Hepatic stellate cell (primary cell): ENCODE measurements at regions not wholly inside any gene's neighbourhood (a gene's known extent, or its start where the extent isn't known, plus 50 kb on each side); places are given as distances from the start of the nearest gene placed in this dataset.

Experiments
- DNase-seq: peaks from one replicate; pipeline ENCODE4 v3.0.0; 2011; ENCODE audit warnings: low spot score

- no peak for DNase-seq
Observed at GRCh38 chr2:160674146-160674750, 180.6 kb upstream of the RBMS1 start.

DNA sequence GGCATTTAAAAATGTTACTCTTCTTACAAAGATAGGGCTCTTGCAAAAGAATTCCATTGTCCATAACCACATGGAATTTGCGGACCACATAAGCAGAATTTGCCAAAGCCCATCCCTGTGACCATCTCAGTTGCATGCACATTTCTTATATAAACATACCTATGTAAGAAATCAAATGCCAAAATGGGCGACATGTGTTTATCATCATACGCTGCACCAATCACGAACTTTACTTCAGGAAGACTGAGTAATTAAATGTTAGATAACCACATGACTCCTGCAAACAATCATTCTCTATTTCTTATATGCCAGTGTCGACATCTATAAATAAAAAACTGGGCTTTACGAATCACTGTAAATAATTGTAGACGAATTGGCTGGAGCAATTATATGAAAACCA, 186.1 kb upstream of the RBMS1 start:
- no peak for DNase-seq

DNA sequence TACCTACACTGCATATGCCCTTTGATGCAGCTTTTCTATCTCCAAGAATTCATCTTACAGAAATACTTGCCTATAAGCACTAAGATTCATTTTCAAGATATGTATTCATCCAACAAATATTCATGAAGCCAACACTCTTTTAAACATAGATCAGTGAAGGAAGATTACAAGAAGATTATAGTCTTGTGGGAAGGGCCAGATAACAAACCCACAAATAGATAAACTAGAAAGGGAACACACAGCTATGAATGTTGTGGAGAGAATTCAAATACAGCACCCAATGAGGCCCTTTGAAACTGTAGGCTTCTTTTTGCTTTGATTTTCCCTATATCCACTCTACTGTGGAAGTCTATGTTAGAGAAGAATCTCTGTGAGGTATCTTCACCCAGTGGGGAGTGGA, 186.7 kb upstream of the RBMS1 start:
- DNase-seq = no peak

DNA sequence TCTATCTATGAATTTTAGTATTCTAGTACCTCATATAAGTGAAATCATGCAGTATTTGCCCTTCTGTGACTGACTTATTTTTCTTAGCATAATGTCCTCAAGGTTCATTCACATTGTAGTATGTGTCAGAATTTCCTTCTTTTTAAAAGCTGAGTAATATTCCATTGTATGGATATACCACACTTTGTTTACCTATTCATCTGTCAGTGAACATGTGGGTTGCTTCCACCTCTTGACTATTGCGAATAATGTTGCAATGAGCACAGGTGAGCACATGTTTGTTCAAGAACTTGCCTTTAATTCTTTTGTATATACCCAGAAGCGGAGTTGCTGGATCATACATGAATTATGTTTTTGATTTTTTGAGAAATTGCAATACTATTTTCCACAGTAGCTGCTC, 187.4 kb upstream of the RBMS1 start:
- no peak for DNase-seq

DNA sequence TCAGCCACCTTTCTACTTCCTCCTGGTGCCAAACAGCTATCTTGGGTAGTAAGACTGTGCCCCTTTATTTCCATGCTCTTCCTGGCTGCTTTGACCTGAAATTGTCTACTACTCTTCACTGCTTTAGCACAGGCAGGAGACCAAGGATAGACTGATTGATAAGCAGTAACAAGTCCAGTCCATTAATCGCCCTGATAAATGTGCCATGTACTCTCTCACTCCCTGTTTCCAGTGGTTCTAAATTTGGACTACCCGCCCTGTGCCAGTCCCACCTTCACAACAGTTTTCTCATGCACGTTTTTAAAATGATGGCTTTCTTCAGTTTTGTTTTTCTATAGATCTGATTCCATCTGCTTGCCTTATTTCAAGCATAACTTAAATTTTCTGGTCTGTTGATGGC, 189.6 kb upstream of the RBMS1 start:
- no peak for DNase-seq

DNA sequence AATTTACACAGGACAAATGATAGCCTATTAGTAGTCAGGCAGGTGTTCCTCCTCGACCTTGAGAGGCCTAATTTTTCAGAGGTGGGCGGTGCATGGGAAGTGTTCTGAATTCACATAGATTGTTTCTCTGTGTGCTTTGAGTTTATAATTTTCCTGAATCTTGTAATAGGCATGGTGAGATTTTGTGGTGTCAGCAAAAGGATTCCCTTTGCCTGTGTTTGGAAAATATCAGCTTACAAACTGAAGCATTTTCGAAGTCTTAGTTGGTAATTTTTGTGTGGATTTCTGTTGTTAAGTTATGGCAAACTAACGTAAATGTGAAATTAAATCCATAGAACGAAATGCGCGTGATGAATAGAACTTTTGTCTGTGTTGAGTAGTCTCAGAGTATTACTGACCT, 194.0 kb upstream of the RBMS1 start:
- no peak for DNase-seq

GRCh38 chr2:160689441-160689840, 195.8 kb upstream of the RBMS1 start:
- no peak for DNase-seq

DNA sequence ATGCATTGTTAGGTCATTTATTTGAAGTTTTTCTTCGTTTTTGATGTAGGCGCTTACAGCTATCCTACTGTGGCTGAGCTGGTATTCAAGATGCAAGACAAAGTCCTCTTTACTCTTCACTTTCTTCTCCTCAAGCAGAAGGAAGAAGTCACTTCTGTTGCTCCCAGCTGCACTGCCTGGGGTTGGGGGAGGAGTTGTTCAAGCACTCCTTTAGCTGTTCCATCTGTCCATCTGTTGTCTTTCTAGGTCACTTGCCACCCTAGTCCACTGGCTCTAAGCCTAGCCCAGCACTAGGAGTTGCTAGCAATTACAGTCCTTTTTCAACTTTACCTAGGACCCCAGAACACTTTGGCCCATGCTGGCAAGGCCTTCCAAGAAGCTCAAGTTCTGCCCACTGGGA, 200.6 kb upstream of the RBMS1 start:
- no peak for DNase-seq

- no peak for DNase-seq
Observed at GRCh38 chr2:160694631-160695030, 201.0 kb upstream of the RBMS1 start.

DNA sequence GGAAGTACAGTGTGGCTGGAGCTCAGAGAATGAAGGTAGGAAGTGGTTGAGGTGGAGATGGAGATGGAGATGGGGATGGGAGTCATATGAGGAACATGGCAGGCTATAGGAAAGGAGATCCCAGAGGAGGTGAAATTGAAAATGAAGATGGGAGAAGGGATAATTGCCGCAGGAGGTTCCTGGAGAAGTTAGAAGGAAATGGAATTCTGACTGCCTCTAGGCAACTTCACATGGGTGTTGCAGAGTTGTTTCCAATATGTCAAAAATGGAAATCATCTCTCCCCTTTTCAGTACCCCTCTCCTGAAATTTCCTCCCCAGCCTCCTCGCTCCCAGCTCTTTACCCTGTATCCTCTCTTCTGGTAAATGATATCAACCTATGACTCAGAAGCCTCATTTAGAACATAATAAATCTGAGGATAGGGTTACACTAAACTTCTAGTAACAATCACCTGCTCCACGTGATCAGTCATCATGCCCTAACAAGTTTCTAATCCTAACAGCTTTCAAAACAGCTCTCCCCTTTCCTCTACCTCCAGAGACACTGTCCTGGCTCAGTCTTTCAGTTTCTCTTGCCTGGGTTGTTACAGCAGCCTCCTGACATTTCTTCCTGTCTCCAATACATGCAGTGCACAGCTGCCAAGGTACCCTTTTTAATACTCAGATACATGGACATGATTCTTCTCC, 201.9 kb upstream of the RBMS1 start:
- DNase-seq = no peak

- DNase-seq = no peak
Observed at GRCh38 chr2:160696087-160696452, 202.5 kb upstream of the RBMS1 start.

- no peak for DNase-seq
Observed at GRCh38 chr2:160697817-160698216, 204.2 kb upstream of the RBMS1 start.

DNA sequence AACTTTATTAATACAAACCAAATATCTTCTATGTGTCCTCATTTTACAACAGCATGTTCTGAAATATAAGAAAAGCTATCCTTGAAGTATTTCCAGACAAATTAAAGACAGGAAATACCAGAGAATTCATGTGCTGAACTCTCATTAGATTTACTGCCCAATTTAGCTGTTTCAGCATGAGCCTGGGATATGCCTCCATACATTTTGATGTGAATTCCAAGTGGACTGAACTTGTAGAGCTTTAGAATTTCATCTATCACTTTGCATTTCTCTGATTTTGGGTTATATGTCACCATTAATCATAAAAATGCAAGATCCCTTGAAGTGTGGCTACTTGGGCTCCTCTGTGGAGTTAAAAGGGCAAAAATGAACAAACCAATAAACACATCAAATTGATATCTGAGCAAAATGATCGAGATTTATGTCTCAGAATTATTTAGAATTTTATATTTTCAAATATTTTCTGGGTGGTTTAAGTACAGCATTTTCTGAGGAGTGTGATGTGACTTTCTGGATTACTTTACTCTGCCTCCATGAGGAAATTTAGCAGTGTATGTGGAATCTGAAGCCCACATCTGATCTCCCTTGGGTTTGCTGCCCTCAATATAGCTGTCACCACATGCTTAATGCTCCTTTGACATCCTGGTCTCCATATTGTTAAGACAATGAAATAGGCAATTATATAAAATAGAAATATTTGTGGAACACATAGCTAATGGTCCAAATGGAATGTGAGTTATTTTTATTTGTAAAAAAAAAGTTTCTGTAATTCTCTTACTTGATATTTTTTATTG, 206.6 kb upstream of the RBMS1 start:
- DNase-seq = no peak

DNA sequence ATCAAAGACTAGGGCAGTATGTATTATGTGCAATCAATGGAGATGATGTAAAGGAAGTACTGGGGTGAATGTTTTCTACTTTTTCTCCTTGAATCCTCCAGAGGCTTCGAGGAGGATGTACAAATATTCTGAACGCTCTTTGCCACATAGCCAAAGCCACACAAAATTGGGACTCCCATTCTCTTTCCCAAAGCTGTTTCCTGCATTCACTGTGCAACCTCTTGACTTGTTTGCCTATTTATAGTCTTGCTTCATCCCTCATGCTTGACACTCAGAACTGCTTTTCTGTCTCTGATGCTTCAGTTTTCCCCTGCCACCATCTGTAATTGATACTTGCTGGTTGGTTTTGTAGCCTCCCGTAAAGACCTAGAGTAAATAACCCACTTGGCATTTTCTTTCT, 208.2 kb upstream of the RBMS1 start:
- DNase-seq = no peak

GRCh38 chr2:160702754-160703153, 209.1 kb upstream of the RBMS1 start:
- no peak for DNase-seq

GRCh38 chr2:160703648-160704585, 210.3 kb upstream of the RBMS1 start:
- no peak for DNase-seq

GRCh38 chr2:160715428-160715827, 221.8 kb upstream of the RBMS1 start:
- DNase-seq = no peak

DNA sequence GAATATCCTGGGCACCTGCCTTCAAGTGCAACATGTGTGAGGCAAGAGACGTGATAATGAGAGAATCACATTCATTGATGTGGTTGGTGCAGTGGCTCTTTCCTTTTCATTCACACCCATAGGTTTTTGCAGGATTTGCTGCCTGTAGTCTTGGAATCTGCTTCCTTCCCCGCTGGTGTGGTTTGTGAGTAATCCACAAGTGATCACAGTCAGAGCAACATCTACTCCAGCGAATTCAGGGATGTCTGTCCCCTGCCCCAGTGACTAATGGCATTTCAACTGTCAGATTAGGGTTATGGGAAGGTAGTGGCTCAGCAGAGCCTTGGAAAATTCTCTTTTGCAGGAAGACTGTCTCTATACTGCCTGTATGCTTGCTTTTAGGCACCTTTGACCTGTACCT, 225.5 kb upstream of the RBMS1 start:
- DNase-seq = no peak

GRCh38 chr2:160720098-160720497, 226.5 kb upstream of the RBMS1 start:
- no peak for DNase-seq

DNA sequence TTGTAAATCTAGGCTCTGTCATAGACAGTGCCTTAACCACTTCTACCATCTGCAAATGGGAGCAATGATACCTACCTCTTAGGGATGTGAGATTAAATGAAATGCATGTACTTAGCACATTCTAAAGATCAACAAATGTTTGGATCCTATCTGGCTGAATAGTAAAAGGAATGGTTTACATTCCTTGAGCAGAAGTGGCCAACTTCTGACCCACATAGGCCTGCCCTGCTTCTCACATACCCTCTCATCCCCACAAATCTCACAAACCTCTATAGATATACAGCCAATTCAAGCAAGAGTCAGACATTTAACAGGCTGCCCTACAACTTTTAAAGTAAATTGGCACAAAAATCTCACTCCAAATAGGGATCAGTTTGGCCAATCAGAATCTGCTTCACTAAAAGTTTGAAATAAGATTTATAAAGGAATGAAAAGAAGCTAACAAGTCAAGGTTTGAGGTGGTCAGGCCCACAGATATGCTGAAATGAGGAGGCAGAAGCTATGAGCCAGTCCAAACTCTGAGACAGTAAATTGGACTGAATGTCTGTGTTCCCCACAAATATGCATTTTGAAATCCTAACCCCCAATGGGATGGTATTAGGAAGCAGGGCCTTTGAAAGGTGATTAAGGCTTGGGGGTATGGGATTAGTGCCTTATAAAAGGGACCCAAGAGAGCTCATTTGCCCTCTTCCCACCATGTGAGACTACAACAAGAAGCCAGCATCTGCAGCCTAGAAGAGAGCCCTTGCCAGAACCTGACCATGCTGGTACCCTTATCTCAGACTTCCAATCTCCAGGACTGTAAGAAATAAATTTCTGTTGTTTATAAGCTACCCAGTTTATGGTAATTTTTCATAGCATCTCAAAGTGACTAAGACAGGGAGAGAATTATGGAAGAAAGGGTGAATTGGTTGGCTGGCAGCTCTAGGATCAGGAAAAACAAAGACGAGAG, 227.8 kb upstream of the RBMS1 start:
- no peak for DNase-seq

DNA sequence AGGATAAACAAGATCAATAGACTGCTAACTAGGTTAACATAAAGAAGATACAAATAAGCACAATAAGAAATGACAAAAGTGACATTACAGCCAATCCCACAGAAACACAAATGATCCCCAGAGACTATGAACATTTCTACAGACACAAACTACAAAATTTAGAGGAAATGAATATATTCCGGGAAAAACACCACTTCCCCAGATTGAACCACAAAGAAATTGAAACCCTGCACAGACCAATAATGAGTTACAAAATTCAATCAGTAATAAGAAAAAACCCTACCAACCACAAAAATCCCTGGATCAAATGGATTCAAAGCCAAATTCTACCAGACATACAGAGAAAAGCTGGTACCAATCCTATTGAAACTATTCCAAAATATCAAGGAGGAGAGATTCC, 232.4 kb upstream of the RBMS1 start:
- no peak for DNase-seq
